ENCODE measurements at regions not wholly inside any gene's neighbourhood (a gene's known extent, or its start where the extent isn't known, plus 50 kb on each side); places are given as distances from the start of the nearest gene placed in this dataset.

GRCh38 chr2:12152888-12153287, 406.5 kb downstream of the LPIN1 start:
- H3K4me1 Mint-ChIP-seq (ENCODE audit: low read depth), result no peaks in the 10 kb centered on the region
- no peak overlapping the region for H3K4me3 Mint-ChIP-seq (ENCODE audit: low read depth)
- H3K27ac Mint-ChIP-seq, result no peak overlapping the region
- H3K9me3 Mint-ChIP-seq (ENCODE audit: low read depth), result no peaks in the 10 kb centered on the region
- no peak for TF ChIP-seq CTCF (IDR thresholded peaks at IDR 0.05; ENCODE audit: unreplicated experiment)
- no peak for DNase-seq (ENCODE audit: low spot score, unreplicated experiment)
- no peaks in the 10 kb centered on the region for H3K36me3 Mint-ChIP-seq (ENCODE audit: insufficient read depth)
- H3K27me3 Mint-ChIP-seq, result peaks cover 3% of the 10 kb centered on the region

- H3K27me3 Mint-ChIP-seq, result peaks cover 3% of the 10 kb centered on the region
- no peaks in the 10 kb centered on the region for H3K36me3 Mint-ChIP-seq (ENCODE audit: insufficient read depth)
- no peak for DNase-seq (ENCODE audit: low spot score, unreplicated experiment)
- H3K27ac Mint-ChIP-seq, result no peak overlapping the region
- no peak overlapping the region for H3K4me3 Mint-ChIP-seq (ENCODE audit: low read depth)
- no peak for TF ChIP-seq CTCF (IDR thresholded peaks at IDR 0.05; ENCODE audit: unreplicated experiment)
- no peaks in the 10 kb centered on the region for H3K4me1 Mint-ChIP-seq (ENCODE audit: low read depth)
- H3K9me3 Mint-ChIP-seq (ENCODE audit: low read depth), result no peaks in the 10 kb centered on the region
Measured at GRCh38 chr2:12155303-12156051, 409.0 kb downstream of the LPIN1 start.

GRCh38 chr2:12156349-12156748, 409.9 kb downstream of the LPIN1 start:
- Mint-ChIP-seq H3K9me3 (ENCODE audit: low read depth) (no peaks in the 10 kb centered on the region), H3K27ac (no peak overlapping the region), H3K4me3 (ENCODE audit: low read depth) (no peak overlapping the region), H3K27me3 (peaks cover 3% of the 10 kb centered on the region), H3K4me1 (ENCODE audit: low read depth) (no peaks in the 10 kb centered on the region), H3K36me3 (ENCODE audit: insufficient read depth) (no peaks in the 10 kb centered on the region)
- TF ChIP-seq CTCF (IDR thresholded peaks at IDR 0.05; ENCODE audit: unreplicated experiment), result no peak
- DNase-seq (ENCODE audit: low spot score, unreplicated experiment), result no peak

GRCh38 chr2:12161085-12161484, 414.7 kb downstream of the LPIN1 start:
- Mint-ChIP-seq H3K36me3 (ENCODE audit: insufficient read depth) (no peaks in the 10 kb centered on the region), H3K27me3 (peaks cover 3% of the 10 kb centered on the region), H3K4me3 (ENCODE audit: low read depth) (no peak overlapping the region), H3K27ac (no peak overlapping the region), H3K4me1 (ENCODE audit: low read depth) (no peaks in the 10 kb centered on the region), H3K9me3 (ENCODE audit: low read depth) (no peaks in the 10 kb centered on the region)
- no peak for DNase-seq (ENCODE audit: low spot score, unreplicated experiment)
- TF ChIP-seq CTCF (IDR thresholded peaks at IDR 0.05; ENCODE audit: unreplicated experiment), result no peak

GRCh38 chr2:12162269-12163247, 416.1 kb downstream of the LPIN1 start:
- TF ChIP-seq CTCF (IDR thresholded peaks at IDR 0.05; ENCODE audit: unreplicated experiment), result no peak
- H3K9me3 Mint-ChIP-seq (ENCODE audit: low read depth), result no peaks in the 10 kb centered on the region
- no peaks in the 10 kb centered on the region for H3K36me3 Mint-ChIP-seq (ENCODE audit: insufficient read depth)
- no peak for DNase-seq (ENCODE audit: low spot score, unreplicated experiment)
- H3K27ac Mint-ChIP-seq, result no peak overlapping the region
- peaks cover 3% of the 10 kb centered on the region for H3K27me3 Mint-ChIP-seq
- H3K4me3 Mint-ChIP-seq (ENCODE audit: low read depth), result no peak overlapping the region
- peaks cover under 1% of the 10 kb centered on the region for H3K4me1 Mint-ChIP-seq (ENCODE audit: low read depth)

All from progenitor cell of endocrine pancreas (in vitro differentiated cells).